Immature natural killer cell (primary cell): ENCODE measurements at regions not wholly inside any gene's neighbourhood (a gene's known extent, or its start where the extent isn't known, plus 50 kb on each side); places are given as distances from the start of the nearest gene placed in this dataset.

Experiments
- DNase-seq, 3 donors: peaks; one replicate each; pipeline ENCODE4 v3.0.0; 2022; ENCODE audit warnings: mixed read lengths in 1 of 3
- H3K27ac Mint-ChIP-seq, 6 donors: one replicate each; pipeline ENCODE4 v1.8.0; 2020; ENCODE audit warnings: mixed read lengths in 6 of 6, mild to moderate bottlenecking in 5 of 6, inconsistent platforms in 4 of 6, moderate library complexity in 3 of 6
- H3K27me3 Mint-ChIP-seq, 3 donors: one replicate each; pipeline ENCODE4 v1.8.0; 2020 to 2021; ENCODE audit warnings: low read depth in 3 of 3, mild to moderate bottlenecking in 3 of 3, mixed read lengths in 3 of 3, moderate library complexity in 3 of 3, inconsistent platforms in 1 of 3
- H3K36me3 Mint-ChIP-seq, 3 donors: one replicate each; pipeline ENCODE4 v1.8.0; 2020; ENCODE audit warnings: mixed read lengths in 3 of 3, inconsistent platforms in 2 of 3, mild to moderate bottlenecking in 2 of 3
- H3K4me1 Mint-ChIP-seq, 2 donors: one replicate each; pipeline ENCODE4 v1.8.0; 2020; ENCODE audit warnings: inconsistent platforms in 2 of 2, mild to moderate bottlenecking in 2 of 2, mixed read lengths in 2 of 2, moderate library complexity in 1 of 2
- H3K4me3 Mint-ChIP-seq, 5 donors: one replicate each; pipeline ENCODE4 v1.8.0; 2020; ENCODE audit warnings: mild to moderate bottlenecking in 5 of 5, mixed read lengths in 5 of 5, inconsistent platforms in 3 of 5, moderate library complexity in 3 of 5
- H3K9me3 Mint-ChIP-seq, 6 donors: one replicate each; pipeline ENCODE4 v1.8.0; 2020; ENCODE audit warnings: mild to moderate bottlenecking in 6 of 6, mixed read lengths in 6 of 6, inconsistent platforms in 4 of 6, moderate library complexity in 3 of 6

DNA sequence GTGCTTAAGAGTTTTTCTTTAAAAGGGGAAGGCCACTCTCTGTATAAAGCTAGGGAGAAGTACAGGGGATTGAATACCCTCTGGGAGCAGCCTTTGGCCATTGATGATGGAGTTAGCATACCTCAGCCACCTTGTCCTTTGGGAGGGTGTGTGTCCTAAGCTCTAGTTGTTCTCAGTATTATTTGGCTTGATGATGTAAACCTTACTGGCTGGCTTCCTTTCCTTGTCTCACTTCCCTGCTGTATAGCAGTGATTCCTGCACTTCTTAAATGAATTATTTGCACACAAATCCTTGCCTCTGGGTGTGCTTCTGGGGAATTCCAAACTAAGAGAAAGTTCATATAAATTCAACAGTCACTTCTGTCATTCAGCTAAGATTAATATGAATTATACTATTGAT lies 234.9 kb upstream of the RIOK2 start:
- Mint-ChIP-seq H3K4me3 (no peak overlapping the region), H3K9me3 (peaks cover 0 to 6% (median under 1%) of the 10 kb centered on the region in 6 donors), H3K4me1 (no peaks in the 10 kb centered on the region), H3K27ac (no peak overlapping the region), H3K27me3 (peaks cover 0 to 2% (median 0%) of the 10 kb centered on the region in 3 donors), H3K36me3 (no peaks in the 10 kb centered on the region)
- DNase-seq: no peak

DNA sequence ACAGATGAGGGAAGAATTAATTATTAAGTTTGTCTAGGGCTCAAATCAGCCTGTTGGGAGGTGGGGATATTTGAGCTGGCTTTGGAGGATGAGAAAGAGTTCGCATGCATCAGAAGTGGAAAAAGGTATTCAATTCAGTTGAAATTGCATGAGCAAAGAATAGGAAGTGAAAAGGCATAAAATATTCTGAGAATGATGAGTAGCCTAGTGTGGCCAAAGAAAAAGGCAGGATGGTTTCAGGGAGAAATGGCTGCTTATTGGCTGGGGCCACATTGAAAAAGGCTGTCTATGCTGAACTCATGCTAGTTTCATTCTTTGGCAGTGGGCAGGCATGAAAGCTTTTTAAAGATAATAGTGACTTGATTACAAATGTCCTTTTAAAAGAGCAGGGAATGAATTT lies 235.4 kb upstream of the RIOK2 start:
- DNase-seq: no peak
- no peaks in the 10 kb centered on the region for H3K4me1 Mint-ChIP-seq
- peaks cover 0 to 2% (median 0%) of the 10 kb centered on the region in 3 donors for H3K27me3 Mint-ChIP-seq
- H3K27ac Mint-ChIP-seq: no peak overlapping the region
- no peak overlapping the region for H3K4me3 Mint-ChIP-seq
- no peaks in the 10 kb centered on the region for H3K36me3 Mint-ChIP-seq
- peaks cover 0 to 6% (median under 1%) of the 10 kb centered on the region in 6 donors for H3K9me3 Mint-ChIP-seq

DNA sequence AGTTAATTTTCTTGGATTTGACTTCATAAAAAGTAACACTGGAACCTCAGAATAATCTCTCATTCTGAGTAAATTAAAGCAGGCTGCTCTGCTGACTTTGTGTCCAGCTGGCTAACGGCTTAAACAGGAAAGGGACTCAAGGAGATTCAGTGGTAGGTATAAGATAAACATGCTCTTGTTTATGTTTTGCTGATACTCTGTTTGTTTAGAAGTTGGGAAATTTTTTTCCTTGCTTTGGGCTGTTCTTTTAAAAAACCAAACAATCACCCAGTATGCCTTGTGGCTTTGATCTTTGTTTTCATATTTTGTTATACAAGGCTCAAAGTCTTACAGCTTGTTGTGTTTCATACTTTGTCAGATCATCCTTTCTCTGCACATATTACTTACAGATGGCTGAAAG lies 237.6 kb upstream of the RIOK2 start:
- Mint-ChIP-seq H3K27me3 (peaks cover 0 to 2% (median 0%) of the 10 kb centered on the region in 3 donors), H3K9me3 (peaks cover 0 to 6% (median under 1%) of the 10 kb centered on the region in 6 donors), H3K4me3 (no peak overlapping the region), H3K36me3 (no peaks in the 10 kb centered on the region), H3K27ac (no peak overlapping the region), H3K4me1 (no peaks in the 10 kb centered on the region)
- DNase-seq: no peak

DNA sequence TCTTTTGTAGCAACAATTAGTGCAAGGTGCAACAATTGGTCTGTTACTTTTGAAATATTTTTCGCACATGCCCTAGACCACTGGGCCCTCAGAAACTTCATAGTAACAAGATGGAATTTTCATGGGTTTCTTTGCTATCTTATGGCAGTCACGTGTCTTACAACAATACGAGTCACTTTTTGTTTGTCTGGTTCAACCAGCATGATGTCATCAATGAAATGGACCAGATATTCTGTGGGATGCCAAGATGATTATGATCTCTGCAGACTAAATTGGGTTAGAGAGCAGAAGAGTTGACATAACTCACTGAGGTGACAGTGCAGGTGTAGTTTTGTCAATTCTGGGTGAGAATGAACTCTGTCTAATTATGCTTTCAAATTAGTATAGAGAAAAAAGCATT lies 239.6 kb upstream of the RIOK2 start:
- H3K27ac Mint-ChIP-seq: no peak overlapping the region
- H3K4me1 Mint-ChIP-seq: no peaks in the 10 kb centered on the region
- H3K4me3 Mint-ChIP-seq: no peak overlapping the region
- DNase-seq: no peak
- no peaks in the 10 kb centered on the region for H3K36me3 Mint-ChIP-seq
- peaks cover 0 to 11% (median under 1%) of the 10 kb centered on the region in 6 donors for H3K9me3 Mint-ChIP-seq
- peaks cover 0 to 2% (median 0%) of the 10 kb centered on the region in 3 donors for H3K27me3 Mint-ChIP-seq

DNA sequence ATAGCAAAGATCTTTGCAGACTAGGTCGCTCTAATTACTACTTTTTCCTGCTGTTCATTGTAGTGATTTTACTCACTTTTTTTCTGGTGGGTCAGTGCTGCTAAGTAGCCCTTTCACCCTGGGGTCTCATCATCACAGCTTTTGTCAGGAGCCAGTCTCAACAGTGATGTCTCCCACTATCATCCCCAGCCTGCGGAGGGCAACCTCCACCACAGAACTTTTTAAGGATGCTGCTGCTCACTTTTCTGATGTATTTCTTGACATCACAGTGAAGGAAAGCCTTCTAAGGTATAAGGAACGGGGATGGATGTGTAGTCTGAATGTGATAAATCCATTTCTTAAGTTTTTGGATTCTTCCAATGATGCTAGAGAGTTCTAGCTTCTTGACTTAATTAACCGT lies 242.5 kb upstream of the RIOK2 start:
- H3K27me3 Mint-ChIP-seq: peaks cover 0 to 3% (median 2%) of the 10 kb centered on the region in 3 donors
- peaks cover 0 to 6% (median 0%) of the 10 kb centered on the region in 6 donors for H3K9me3 Mint-ChIP-seq
- DNase-seq: no peak
- H3K4me3 Mint-ChIP-seq: no peak overlapping the region
- H3K36me3 Mint-ChIP-seq: no peaks in the 10 kb centered on the region
- no peak overlapping the region for H3K27ac Mint-ChIP-seq
- H3K4me1 Mint-ChIP-seq: no peaks in the 10 kb centered on the region

- Mint-ChIP-seq H3K4me3 (no peak overlapping the region), H3K9me3 (peaks cover 0 to 6% (median 0%) of the 10 kb centered on the region in 6 donors), H3K4me1 (no peaks in the 10 kb centered on the region), H3K36me3 (no peaks in the 10 kb centered on the region), H3K27me3 (peaks cover 0 to 4% (median under 1%) of the 10 kb centered on the region in 3 donors), H3K27ac (no peak overlapping the region)
- DNase-seq: no peak
Observed at GRCh38 chr5:97427235-97427634, 244.2 kb upstream of the RIOK2 start.

GRCh38 chr5:97434021-97434420 lies 251.0 kb upstream of the RIOK2 start:
- Mint-ChIP-seq H3K27me3 (peaks cover 0 to 4% (median 3%) of the 10 kb centered on the region in 3 donors), H3K27ac (no peak overlapping the region), H3K9me3 (peaks cover 0 to 3% (median 0%) of the 10 kb centered on the region in 6 donors), H3K36me3 (no peaks in the 10 kb centered on the region), H3K4me3 (no peak overlapping the region), H3K4me1 (no peaks in the 10 kb centered on the region)
- no peak for DNase-seq

DNA sequence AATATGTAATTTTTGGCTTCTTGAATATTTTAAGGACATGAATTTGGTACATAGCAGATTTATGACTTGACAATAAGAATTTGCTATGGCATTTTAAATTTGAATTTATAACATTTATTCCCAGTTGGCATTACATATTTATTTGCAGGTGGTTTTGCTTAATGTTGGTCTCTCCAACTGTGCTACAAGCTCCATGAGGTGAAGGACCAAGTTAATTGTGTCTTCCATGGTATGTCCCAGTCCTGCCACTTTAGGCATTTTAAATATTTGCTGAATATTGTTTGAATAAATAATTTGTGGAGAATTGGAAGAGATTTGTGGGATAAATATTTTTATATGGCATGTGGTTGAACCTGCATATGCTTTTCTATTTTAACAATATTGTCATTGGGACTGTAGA lies 253.4 kb upstream of the RIOK2 start:
- Mint-ChIP-seq H3K9me3 (peaks cover 0 to 5% (median 0%) of the 10 kb centered on the region in 6 donors), H3K27me3 (peaks cover 0 to 6% (median 0%) of the 10 kb centered on the region in 3 donors), H3K36me3 (no peaks in the 10 kb centered on the region), H3K27ac (no peak overlapping the region), H3K4me1 (no peaks in the 10 kb centered on the region), H3K4me3 (no peak overlapping the region)
- no peak for DNase-seq

GRCh38 chr5:97443740-97444139 lies 260.7 kb upstream of the RIOK2 start:
- H3K27me3 Mint-ChIP-seq: peaks cover 0 to 3% (median 2%) of the 10 kb centered on the region in 3 donors
- H3K4me3 Mint-ChIP-seq: no peak overlapping the region
- peaks cover 0 to 33% (median 7%) of the 10 kb centered on the region in 6 donors for H3K9me3 Mint-ChIP-seq
- no peak overlapping the region for H3K27ac Mint-ChIP-seq
- no peak for DNase-seq
- no peaks in the 10 kb centered on the region for H3K4me1 Mint-ChIP-seq
- H3K36me3 Mint-ChIP-seq: peaks cover 0 to 8% (median 0%) of the 10 kb centered on the region in 3 donors

DNA sequence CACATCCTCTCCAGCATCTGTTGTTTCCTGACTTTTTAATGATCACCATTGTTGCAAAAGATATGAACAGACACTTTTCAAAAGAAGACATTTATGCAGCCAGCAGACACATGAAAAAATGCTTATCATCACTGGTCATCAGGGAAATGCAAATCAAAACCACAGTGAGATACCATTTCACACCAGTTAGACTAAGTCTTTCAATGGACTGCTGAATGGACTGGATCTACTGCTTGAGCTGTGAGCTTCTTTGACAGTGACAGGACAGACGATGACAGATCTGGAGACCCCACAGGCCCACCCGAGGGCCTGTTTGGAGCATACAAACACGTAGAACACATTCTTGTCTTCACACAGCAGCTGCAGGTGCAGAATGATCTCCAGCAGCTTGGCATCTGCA lies 266.1 kb upstream of the RIOK2 start:
- no peaks in the 10 kb centered on the region for H3K4me1 Mint-ChIP-seq

GRCh38 chr5:97452646-97453045 lies 269.6 kb upstream of the RIOK2 start:
- H3K4me3 Mint-ChIP-seq: no peak overlapping the region
- no peak overlapping the region for H3K27ac Mint-ChIP-seq
- peaks cover 0 to 10% (median under 1%) of the 10 kb centered on the region in 6 donors for H3K9me3 Mint-ChIP-seq
- H3K27me3 Mint-ChIP-seq: peaks cover 0 to 2% (median 2%) of the 10 kb centered on the region in 3 donors
- peaks cover 0 to 3% (median 0%) of the 10 kb centered on the region in 3 donors for H3K36me3 Mint-ChIP-seq
- no peaks in the 10 kb centered on the region for H3K4me1 Mint-ChIP-seq
- no peak for DNase-seq

More for the DNA sequence above, 266.1 kb upstream of the RIOK2 start:
- peaks cover 0 to 2% (median 2%) of the 10 kb centered on the region in 3 donors for H3K27me3 Mint-ChIP-seq
- H3K4me3 Mint-ChIP-seq: no peak overlapping the region
- no peak for DNase-seq
- no peak overlapping the region for H3K27ac Mint-ChIP-seq
- peaks cover 0 to 4% (median 0%) of the 10 kb centered on the region in 3 donors for H3K36me3 Mint-ChIP-seq
- H3K9me3 Mint-ChIP-seq: peaks cover 0 to 18% (median 1%) of the 10 kb centered on the region in 6 donors

DNA sequence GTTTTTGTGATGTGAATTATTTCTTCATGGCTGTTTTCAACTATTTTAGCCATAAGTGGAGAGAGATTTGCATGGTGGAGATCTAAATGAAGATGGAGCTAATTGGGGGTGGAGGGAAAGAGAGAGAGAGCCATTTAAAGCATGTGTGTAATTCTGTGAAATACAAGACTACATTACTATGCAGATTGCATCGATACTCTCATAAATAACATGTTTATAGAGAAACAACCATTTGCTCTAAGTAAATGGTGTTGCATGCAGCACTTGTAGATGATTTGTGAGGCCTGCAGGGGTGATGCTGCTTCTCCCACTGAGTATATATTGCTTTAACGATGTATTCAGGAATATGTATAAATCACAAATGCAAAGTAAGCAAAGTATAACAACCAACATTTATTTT lies 270.2 kb upstream of the RIOK2 start:
- peaks cover 0 to 7% (median 0%) of the 10 kb centered on the region in 6 donors for H3K9me3 Mint-ChIP-seq
- no peaks in the 10 kb centered on the region for H3K4me1 Mint-ChIP-seq
- DNase-seq: no peak
- H3K4me3 Mint-ChIP-seq: no peak overlapping the region
- H3K36me3 Mint-ChIP-seq: no peaks in the 10 kb centered on the region
- no peak overlapping the region for H3K27ac Mint-ChIP-seq
- H3K27me3 Mint-ChIP-seq: peaks cover 0 to 2% (median 2%) of the 10 kb centered on the region in 3 donors

DNA sequence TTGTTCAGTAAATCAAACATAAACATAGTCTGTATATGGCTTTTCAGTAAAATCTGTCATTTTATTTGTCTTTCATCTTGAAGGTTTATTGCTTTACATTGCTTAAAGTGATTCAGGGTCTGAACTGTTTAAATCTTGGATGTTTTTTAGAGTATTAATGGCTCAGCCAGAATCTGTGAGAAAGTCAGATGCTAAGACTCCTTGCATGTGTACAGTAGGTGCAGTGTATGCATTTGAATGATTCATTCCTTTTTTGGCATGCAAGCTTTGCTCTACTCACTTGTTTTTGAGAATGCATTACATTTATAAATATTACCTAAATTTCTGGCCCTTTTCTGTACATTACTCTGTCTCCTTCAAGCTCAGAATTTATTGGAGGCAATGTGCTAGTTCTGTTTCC lies 271.0 kb upstream of the RIOK2 start:
- peaks cover 0 to 5% (median 0%) of the 10 kb centered on the region in 6 donors for H3K9me3 Mint-ChIP-seq
- H3K36me3 Mint-ChIP-seq: no peaks in the 10 kb centered on the region
- peaks cover 0 to 2% (median 0%) of the 10 kb centered on the region in 3 donors for H3K27me3 Mint-ChIP-seq
- no peak for DNase-seq
- H3K4me1 Mint-ChIP-seq: no peaks in the 10 kb centered on the region
- H3K27ac Mint-ChIP-seq: no peak overlapping the region
- no peak overlapping the region for H3K4me3 Mint-ChIP-seq

- Mint-ChIP-seq H3K4me1 (no peaks in the 10 kb centered on the region), H3K9me3 (peaks cover 0 to 2% (median 0%) of the 10 kb centered on the region in 6 donors), H3K4me3 (no peak overlapping the region), H3K36me3 (no peaks in the 10 kb centered on the region), H3K27ac (no peak overlapping the region), H3K27me3 (peaks cover 0 to 2% (median 0%) of the 10 kb centered on the region in 3 donors)
- DNase-seq: no peak
Observed at GRCh38 chr5:97455996-97456395, 272.9 kb upstream of the RIOK2 start.

- Mint-ChIP-seq H3K27me3 (no peaks in the 10 kb centered on the region), H3K36me3 (no peaks in the 10 kb centered on the region), H3K27ac (no peak overlapping the region), H3K4me3 (no peak overlapping the region), H3K4me1 (no peaks in the 10 kb centered on the region), H3K9me3 (peaks cover 0 to 2% (median 0%) of the 10 kb centered on the region in 6 donors)
- DNase-seq: no peak
Observed at GRCh38 chr5:97458851-97459250, 275.8 kb upstream of the RIOK2 start.
